HG03103 (cell line): ENCODE measurements at regions not wholly inside any gene's neighbourhood (a gene's known extent, or its start where the extent isn't known, plus 50 kb on each side); places are given as distances from the start of the nearest gene placed in this dataset.
A peak's percentile ranks its signal among the peaks of the same experiment; 100 is the strongest.

Experiments used
- ATAC-seq: cut with Tn5 transposase; IDR thresholded peaks from one replicate; pipeline ENCODE4 v1.9.1; 2021; ENCODE audit warnings: low read depth; ENCODE audit not compliant: unreplicated experiment

DNA sequence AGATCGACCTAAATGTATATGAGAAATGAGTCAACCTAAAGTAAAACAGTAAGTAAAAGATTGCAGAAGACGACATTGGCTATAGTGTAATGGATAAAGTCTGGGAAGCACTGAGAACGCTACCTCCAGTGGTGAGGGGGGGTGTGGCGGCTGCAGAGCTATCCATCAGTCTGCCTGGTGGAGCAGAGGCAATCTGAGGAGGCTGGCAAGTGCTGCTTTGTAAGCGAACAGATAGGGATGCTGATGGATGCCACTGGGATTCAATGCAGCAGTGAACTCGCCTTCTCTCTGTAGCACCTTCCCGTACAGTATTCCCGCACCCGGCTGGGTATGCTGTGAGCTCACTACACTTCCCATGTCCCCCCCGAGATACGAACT is 261.5 kb downstream of the NSG2 start:
- ATAC-seq: no peak

DNA sequence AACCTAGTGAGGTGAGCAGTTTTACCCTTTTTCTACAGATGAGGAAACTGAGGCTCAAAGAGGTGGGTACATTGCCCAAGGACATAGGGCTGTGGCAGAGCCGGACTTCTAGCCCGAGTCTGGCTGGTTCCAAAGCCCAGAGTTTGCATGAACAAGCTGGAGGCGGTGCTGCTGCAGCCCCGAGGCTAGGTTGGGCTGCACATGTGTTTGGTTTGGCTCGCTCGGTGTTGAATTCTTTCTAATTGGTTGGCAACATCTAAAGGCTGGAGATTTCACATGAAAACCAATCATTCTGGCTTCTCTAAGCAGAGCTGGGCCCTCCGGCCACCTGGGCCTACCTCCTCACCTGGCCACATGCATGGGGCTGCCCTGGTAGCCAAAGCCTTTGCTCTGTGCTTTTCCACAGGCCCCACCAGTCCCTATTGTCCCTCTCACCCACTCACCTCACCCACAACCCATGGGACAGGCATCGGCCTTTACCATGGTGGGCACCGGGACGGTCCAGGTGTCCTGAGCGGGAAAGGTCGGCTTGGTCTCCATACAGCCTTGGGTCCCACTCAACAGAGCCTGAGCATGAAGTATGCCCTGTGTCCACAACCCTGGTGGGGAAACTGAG is 262.3 kb downstream of the NSG2 start:
- ATAC-seq: no peak

DNA sequence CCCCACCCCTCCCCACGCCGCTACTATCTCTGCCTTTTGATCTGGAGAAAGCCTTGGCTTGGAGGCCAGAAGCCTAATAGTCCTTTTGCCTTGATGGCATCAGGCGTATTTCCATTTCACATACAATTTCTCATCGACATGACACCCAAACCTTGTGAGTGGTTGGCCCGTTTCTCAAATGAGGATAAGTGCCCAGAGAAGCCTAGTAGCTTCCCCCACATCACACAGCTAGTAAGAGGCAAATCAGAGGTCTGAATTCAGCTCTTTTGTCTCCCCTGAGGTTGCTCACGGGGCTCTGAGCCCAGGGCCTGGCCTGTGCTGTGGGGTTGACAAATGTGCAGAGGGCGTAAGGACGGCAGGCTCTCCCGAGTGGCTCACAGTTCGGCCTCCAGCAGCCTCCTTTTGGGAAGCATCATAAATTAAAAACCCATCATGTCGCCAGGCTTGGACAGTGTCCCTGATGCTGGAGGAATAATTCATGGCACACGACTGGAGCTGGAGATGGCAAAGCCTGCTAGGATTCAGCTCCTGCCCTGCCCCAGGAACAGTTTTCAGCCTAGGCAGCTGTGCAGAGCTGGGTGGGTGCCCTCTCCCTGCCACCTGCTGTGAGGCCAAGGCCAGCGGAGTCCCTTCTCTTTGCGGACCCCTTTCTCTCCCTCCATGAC is 263.8 kb downstream of the NSG2 start:
- no peak for ATAC-seq

DNA sequence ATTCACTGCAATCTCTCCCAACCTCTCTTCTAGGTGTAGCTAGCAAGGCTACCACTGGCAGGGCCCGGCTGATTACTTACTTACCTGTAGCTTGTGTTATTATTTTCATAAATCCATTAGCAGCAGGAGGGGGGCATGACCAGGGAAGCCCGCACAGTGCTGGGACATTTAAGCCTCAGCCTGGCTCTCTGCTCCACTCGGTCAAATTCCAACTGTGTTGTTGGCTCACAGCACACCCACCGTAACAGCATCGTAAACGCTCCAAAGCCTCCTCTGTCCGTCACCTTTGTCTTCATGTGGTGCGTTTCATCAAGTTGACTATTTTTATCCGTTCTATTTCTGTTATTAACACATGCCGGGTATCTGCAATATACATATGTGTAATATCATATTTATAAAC is 264.7 kb downstream of the NSG2 start:
- no peak for ATAC-seq

DNA sequence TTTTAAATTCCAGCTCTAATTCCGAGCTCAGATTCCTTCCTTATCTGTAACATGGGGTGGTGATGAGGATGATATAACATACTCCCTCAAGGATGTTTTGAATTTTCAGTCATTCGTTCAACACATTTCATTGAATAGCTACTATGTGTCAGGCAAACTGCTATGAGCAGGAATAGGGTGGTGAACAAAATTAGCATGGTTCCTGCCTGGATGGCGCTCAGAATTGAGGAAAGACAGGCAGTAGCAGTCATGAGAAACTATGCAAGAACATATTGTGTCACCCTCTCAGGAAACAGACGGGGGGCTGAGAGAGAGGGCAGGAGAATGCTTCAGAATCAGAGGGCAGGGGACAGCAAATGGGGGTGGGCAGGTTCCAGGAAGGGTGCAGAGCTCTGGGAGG is 265.2 kb downstream of the NSG2 start:
- no peak for ATAC-seq

DNA sequence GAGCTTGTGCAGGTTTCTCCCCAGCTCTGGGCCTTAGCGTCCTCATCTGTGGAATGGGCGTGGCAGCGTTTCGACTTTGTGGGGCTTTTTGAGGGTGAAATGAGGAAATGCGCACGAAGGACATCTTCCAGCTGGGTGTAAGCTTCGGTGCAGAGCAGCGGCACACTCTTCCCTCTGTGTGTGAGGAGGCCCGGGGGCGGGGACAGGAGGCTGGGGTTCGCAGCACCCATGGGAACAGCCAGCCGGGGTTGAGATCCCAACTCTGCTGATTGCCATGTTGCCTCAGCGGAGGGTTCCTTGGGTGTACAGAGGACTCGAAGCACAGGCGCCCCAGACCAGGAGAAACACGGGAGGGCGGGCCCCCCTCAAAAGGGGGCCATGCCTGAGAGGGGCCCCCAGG is 265.6 kb downstream of the NSG2 start:
- ATAC-seq: no peak

DNA sequence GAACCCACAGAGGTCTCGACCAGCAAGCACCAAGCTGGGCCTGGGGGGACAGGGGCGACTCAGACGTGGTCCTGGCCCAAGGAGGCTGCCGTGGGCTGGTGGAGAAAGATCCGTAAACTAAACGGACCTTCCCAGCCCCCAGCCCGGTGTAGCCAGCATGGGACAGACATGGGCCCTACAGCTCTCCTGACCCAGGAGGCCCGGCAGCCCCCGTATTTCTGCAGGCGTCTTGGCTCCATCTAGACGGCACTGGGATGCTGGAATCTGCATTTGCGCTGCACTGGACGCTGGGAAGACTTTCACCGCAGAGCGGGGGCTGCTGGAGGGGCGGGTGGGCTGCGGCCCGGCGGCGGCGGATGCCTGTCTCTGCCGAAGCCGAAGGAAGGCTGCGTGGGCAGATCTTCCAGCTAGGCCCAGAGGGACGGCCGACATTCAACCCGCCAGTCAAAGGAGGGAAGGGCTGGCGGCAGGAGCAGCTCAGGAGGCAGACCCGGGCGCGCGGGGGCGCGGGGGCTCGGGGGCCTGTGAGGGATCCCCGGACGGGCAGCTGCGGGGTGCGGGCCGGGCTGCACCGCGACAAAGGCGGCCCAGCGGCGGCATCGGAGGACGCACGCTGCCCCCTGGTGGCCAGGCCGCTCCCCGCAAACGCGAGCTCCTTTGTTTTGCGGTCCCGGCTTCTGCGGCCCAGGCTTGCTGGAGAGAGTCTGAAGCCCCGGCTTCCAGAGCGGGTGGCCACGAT is 266.2 kb downstream of the NSG2 start:
- ATAC-seq: peak; percentile 62

DNA sequence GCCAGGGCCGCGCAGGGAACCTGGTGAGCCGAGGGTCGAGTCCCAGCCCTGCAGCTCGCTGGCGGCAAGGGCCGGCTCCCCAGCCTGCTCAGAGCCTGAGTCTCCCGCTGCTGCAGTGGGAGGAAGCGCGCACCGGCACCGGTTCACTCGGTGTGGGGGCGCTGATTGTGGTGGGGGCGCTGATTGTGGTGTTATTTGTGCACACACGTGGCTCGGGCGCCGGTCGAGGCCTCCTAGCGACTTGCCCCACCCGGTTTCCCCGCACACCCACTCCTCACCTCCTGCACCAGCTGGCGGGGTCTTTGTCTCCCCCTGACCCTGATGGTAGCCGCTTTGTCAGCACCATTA is 266.7 kb downstream of the NSG2 start:
- ATAC-seq: no peak

DNA sequence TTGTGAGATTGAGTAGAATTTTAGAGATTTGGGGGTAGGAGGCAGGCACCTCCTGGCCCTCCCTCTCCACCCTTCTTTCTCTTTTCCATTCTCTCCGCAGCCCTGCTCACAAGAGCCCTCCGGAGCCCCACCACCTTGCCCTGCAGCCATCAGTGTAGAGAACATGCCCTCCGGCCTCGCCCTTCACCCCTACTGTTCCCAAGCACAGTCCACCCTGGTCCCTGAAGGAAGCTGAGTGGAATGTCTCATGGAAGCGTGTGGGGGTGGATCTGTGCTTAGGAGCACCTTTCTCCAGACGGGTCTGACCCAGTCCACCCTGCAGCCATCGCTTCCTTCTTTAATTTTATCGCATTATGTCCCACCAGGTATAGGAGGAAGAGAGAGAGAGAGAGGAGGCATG is 267.1 kb downstream of the NSG2 start:
- ATAC-seq: no peak

DNA sequence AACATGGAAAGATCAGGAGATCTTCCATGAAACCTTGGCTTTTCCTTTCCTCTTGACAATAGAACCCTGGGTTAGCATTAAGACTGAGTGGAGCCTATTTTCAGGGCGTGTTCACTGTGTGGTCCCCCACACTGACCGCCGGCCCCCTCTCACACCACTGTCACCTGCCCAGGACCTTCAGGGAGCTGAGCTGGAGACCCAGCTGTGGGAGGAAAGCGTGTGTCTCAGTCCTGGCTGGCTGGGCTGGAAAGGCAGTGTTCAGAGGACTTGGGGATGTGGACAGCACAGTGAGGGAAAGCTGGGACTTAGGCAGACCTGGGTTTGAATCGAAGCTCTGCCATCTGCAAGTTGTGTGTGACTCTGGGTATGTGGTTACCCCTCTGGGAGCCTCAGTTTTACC is 268.1 kb downstream of the NSG2 start:
- no peak for ATAC-seq

DNA sequence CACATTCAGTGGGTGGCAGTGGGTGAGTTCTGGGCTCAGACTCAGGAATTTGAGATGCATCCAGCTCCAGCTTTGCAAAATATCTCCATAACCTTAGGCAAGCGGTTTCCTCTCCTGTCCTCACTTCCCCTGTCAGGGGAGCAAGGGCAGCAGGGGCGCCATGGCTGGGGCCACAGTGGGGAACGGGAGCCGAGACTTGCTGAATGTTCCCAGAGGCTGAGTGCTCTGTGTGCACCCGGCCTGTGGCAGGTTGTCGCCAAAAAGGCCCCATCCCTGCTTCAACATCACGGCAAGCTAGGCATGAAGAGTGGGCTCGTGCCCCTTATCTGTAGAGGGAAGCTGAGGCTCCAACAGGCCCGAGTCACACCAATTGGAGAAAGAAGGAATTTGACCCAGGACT is 268.8 kb downstream of the NSG2 start:
- ATAC-seq: no peak

DNA sequence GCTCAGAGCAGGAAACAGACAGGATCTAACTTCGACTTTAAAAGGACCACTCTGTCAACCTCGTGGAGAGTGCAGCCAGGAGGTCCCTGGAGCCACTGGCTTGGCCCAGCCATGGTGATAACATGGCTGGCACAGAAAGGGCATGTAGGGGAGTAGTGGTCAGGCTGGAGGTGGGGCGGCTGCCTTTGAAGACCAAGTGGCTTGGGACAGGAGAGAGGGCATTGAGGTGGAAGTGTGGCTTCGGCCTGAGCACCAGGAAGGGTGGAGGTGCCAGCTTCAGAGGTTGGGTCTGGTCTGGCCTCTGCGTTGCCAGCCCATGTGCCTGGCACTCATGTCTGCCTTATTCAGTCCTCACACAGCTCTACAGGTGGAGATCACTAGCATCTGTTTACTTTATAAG is 270.0 kb downstream of the NSG2 start:
- ATAC-seq: no peak

DNA sequence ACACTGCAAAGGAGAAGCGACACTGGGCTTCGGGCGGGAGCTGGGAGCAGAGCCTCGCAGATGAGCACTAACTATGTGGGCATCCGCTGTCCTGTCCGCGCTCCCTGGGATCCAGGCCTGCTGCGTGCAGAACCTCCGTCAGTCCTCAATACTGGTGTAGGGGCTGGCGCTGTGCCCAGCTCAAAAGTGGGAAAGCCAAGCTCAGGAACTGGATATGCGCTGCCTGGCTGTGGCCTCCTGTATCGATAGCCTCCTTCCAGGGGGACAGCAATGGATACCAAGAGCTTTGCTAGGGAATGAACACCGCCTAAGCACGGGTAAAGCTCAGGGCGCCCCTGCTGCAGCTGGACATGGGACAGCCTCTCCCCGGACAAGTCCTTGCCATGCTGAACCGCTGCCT is 270.4 kb downstream of the NSG2 start:
- ATAC-seq: no peak

DNA sequence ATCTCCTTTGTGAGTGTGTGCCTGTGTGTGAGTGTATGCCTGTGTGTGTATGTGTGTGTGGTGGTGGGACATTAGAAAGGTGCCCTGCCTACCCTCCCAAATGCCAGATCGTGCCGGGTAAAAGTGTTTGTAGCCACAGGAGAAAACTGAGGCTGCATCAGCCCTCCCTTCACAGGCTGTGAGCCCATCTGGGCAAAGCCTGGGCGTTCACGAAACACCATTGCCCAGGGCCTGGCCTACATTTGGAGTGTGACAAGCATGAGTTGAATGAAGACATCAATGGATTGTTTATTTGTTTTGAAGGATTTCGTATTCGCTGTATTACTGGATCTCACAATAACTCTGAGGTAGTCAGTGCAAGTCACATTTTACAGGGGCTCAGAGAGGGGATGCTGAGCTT is 270.8 kb downstream of the NSG2 start:
- ATAC-seq: no peak

DNA sequence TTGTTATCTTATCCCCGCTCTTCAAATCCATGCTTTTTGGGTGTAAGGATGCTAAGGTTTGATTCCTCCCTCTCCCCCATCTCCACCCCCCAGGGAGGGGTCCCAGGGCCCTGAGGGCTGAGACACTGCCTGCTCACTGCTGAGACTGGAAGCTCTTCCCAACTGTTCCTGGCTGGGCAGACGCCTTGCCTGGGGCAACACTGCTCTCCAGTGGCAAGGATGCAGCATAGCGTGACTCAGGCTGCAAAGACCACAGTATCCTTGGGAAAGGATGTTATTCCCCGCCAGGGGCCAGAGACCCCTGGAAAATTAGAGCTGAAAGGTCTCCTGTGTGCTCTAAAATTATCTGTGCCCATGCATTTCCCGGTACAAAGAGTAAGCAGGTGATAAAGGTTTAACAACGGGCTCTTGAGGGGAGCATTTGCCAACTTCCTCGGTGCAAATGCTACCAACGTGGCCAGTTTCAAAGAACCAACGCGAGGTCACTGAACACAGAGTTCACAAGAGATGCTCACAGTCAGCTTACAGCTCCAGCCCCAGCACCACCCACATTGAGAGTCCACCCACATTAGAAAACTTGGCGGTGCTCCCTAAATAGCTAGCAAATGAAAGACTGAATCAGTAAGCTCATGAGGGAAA is 271.9 kb downstream of the NSG2 start:
- no peak for ATAC-seq

DNA sequence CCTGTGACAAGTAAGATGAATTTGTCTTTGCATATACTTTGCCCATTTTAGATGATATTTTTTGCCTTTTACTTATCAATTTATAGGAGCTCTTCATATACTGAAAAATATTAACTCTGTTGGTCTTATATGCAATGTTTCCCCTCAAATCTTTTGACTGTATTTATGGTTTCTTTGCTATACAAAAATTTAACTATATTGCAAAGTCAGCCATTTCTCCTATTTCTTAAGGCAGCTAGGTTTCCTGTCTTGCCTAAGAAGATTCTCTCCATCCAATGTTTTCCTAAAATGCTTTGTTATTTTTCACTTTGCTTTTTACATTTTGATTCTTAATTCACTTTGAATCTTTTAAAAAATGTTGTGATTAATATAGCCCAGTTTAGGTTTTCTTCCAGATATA is 273.1 kb downstream of the NSG2 start:
- no peak for ATAC-seq

DNA sequence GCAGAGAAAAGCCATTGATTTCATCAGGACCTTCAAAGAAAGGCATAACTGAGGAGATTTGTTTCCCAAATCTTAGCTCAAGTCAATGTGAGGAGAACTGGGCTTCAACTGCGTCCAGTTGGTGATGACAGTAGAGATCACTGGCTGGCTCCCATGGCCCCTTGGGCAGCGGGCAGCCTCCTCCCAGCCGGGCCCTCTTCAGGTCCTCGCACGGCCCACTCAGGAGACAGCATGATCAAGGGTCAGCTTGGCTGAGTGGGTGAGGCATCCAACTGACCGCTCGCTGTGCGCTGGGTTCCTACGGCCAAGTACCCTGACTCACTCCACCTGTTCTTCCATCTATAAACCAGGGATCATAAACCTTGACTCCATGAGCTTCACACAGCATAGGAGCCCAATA is 274.0 kb downstream of the NSG2 start:
- ATAC-seq: no peak

DNA sequence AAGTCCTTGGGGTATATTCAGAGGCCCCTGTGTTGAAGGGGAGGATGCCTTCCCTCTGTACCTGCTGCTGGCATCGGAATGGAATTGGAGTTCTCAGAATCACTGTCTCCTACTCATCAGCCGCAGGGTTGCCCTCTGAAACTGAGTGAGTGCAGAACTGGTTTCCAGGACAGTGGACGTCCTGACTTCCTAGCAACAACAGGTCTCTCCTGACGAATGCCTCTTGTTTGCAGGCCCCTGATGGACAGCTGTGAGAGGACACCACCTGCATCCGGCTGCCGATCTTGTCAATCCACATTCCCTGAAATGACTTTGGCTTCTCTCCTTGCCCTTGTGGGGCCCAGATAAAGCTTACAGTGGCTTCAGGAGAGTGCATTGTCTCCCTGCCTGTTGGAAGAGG is 274.5 kb downstream of the NSG2 start:
- ATAC-seq: no peak

DNA sequence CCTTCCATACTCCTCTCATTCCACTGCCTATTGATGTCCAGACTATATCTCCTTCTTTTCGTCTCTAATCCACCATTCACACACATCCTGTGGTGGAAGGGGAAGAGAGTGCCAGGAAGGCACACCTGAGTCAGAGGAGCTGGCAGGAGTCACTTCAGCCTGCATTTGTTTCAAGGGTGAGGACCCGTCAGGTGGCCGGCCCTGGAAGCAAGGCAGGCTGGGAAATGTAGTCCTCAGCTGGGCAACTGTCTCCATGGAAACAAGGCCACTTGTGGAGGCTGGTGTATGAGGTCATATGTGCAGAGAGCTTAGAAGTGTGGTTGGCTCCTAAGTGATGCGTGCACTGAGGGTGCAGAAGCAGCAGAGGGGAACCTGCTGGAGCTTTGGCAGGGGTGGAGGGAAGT is 278.4 kb downstream of the NSG2 start:
- ATAC-seq: peak; percentile 73

DNA sequence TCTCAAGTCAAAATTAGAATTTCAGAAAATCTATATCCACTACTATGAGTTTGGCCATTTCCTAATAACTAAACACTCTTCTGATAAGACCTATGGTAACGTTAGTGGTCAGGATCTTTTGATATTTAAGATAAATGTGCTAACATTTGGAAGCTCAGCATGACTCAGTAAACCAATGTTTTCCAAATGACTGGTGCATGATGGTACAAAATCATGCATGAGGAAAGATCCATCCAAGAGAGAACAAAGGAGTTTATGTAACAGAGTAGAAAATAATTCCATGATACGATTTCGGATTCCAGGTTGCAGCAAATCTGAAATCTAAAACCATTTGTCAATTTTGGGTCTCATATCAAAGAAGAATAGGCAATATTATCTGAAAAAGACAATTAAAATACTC is 279.2 kb downstream of the NSG2 start:
- no peak for ATAC-seq

DNA sequence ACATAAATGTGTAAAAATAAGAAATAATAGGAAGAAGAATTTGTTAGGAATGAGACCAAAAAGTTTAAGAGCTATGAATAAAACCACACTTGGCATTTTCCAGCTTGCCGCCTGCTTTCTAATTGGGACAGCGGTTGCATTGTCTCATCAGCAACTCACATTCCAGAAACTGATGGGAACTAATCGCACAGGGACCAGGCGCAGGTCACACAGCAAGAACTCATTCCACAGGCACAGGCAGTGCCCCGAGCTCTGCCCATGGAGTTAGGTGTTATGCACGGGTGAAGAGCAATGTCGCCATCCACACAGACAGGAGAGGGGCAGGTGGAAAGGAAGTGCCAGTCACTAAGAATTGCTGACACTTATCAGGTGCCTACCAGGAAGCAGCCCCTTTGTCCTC is 279.9 kb downstream of the NSG2 start:
- no peak for ATAC-seq

DNA sequence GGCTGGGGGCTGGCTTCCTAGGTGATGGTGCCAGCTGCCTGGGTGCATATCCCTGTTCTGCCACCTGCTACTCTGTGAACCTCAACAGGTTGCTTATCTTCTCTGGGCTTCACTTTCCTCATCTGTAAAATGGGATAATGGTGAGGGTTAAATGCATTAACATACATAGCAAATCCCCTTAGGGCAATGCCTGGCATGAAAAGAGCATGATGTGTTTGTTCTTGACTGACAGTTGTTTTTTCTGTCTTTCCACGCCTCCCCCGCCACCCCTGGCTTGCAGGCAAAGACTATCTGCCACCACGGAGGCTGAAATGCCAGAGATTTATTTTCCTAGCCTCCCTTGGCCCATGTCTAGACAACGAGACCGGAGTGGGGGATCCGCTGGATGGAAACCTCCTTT is 280.5 kb downstream of the NSG2 start:
- ATAC-seq: no peak
